Sciatic nerve (tissue), 2 donors: ENCODE measurements at regions not wholly inside any gene's neighbourhood (a gene's known extent, or its start where the extent isn't known, plus 50 kb on each side); places are given as distances from the start of the nearest gene placed in this dataset.

Source experiments
- ATAC-seq: fragments of 200-7000 bp; cut with Tn5 transposase; one replicate; pipeline ENCODE4 v1.9.1; 2020; ENCODE audit warnings: mild to moderate bottlenecking, moderate library complexity
- DNase-seq: peaks from one replicate; pipeline ENCODE4 v3.0.0-alpha.2; 2020; ENCODE audit warnings: low spot score
- intact Hi-C: fragments of 100-400 bp; cut with DNase I; formaldehyde crosslinking; loops from one replicate; pipeline ENCODE4 v1.14.2; 2022
- donor health status: DM: no; HTN: no; CAD: no.
- donor health status: DM: no; HTN: no; CAD: no.

DNA sequence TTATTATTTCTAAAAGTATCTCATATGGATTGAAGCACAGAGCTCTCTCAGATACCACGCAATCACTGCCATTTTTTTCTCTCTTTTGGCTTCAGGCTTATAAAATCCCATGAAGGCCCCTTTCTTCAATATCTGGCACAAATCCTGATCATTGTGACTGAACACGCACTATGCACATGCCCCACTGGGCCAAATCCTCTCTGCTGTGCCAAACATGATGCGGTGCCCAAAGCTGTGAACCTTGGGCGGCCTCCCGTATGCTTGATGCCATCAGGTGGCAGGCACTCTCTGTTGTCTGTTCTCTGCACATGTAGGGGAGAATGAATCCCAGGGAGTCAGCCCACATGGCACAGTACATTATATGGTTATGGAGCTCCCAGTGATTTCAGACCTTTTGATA is 375.0 kb upstream of the RGMB start:
- intact Hi-C loops: no loop called here
- ATAC-seq: peak; percentile 46
- DNase-seq: no peak

DNA sequence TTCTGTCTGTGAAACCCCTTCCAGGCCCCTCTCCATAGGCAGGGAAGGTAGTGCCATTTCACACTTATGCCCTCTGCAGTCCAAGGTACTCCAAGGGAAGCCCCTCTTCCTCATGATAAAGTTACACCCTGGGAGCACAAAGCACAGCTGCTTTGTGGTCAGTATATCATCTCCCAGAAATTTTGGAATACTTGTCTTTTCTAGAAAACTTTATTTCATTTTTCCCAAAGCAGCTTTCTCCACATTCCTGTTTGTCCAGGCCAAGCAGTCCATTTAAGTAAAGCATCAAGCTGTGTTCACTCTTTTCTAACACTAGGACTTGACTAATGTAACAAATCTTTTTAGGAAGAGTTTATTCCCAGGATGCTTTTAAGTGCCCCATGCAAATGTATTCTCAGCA is 371.8 kb upstream of the RGMB start:
- no peak for DNase-seq
- intact Hi-C loops: no loop called here
- ATAC-seq: no peak

DNA sequence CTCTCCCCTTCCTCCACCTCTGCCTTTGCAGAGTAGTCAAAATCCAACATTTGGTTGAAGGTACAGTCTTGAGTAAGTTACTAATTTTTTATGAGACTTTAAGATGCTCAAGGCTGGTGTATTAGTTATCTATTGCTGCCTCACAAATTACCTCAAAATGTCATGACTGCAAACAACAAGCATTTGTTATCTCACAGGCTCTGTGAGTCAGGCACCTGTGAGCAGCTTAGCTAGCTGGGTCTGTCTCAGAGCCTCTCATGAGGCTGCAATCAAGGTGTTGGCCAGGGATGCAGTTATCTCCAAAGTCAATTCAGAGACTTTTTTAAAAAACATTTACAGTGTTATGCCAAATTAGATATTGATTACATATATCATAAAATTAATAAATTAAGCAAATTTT is 371.3 kb upstream of the RGMB start:
- DNase-seq (no peak), ATAC-seq (no peak)
- intact Hi-C loops: no loop called here

DNA sequence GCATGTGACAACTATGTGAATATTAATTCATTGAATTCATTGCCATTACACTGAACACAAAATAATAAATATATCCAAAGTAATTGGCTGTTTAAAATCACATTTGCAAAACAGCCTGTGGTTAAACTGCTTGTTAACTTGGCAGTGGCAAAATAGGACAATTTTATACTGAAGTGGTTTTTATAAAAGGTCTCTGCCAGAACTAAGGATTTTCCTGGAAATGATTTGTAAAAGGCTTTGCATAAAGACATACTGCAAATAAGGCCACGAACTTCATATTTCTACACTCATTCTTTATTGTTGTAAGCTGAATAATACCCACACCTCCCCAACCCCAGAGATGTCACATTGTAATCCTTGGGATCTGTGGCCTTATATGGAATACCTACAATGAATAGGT is 370.3 kb upstream of the RGMB start:
- no peak for ATAC-seq
- no peak for DNase-seq
- intact Hi-C loops: no loop called here

DNA sequence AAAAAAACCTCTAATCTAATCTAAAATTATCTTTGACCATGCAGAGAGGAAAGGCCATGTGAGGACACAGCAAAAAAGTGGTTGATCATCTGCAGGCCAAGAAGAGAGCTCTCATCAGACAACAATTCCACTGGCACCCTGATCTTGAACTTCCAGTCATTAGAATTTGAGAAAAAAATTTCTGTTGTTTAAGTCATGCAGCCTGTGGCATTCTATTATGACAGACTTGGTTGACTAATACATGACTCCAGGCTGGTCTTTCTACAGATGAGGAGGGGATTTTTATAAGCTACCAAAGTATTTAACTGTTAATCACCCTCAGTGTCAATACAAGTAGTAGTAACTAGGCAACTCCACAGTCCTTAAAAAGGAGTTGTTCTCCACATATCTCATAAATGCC is 358.5 kb upstream of the RGMB start:
- no peak for DNase-seq
- intact Hi-C loops: no loop called here
- no peak for ATAC-seq

DNA sequence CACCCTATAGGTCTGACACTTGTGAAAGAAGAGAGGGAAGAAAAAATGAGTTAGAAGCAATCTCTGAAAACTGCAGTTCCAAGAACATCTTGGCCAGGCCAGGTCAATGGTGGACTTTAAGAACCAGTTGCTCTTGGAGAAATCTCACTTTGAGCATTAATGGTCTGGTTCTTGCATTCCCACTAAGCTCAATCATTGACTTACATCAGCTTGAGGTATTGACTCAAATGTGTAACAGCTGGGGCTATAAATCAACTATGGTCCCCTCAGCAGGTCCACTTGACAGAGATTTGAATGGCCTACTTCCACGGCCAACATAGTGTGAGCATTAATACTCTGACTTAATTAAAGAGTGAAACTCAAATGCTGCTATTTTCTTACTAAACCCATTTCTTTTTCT is 357.8 kb upstream of the RGMB start:
- intact Hi-C loops: no loop called here
- no peak for DNase-seq
- no peak for ATAC-seq

DNA sequence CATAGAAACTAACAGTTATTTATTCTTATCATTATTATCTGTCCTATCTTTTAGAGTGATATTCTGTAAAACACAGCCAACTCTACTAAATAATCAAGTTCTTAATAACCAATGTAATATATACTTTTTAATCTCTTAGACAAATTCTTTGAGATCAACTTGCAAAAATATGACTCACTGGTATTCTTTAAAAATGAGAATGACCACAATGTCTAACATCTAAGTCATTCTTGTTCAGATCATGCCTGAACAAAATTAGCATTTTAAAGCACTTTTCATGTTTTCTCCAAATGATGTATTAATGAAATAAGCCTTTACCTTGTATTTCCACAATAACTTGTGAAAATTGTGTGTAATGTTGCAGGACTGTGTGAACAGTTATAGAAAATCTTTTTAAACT is 356.9 kb upstream of the RGMB start:
- DNase-seq (no peak), ATAC-seq (no peak)
- intact Hi-C loops: no loop called here

DNA sequence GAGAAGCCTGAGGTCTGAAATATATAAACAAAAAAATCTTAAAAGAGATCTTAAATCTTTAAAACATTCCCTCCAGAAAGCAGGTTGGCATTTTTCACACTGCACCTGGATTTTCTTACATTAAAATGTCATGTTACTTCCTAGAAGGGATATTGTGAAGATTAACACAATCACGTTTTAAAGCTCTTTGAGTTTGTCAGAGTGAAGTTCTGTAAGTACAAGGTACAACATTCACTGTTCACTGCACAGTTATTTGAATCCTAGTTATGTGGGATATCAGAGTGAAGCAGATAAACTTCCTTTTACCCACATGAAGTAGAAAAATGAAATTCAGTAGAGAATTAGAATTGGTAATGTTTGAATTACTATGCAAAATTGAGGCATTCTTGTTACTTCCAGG is 353.6 kb upstream of the RGMB start:
- intact Hi-C loops: no loop called here
- no peak for ATAC-seq
- no peak for DNase-seq

DNA sequence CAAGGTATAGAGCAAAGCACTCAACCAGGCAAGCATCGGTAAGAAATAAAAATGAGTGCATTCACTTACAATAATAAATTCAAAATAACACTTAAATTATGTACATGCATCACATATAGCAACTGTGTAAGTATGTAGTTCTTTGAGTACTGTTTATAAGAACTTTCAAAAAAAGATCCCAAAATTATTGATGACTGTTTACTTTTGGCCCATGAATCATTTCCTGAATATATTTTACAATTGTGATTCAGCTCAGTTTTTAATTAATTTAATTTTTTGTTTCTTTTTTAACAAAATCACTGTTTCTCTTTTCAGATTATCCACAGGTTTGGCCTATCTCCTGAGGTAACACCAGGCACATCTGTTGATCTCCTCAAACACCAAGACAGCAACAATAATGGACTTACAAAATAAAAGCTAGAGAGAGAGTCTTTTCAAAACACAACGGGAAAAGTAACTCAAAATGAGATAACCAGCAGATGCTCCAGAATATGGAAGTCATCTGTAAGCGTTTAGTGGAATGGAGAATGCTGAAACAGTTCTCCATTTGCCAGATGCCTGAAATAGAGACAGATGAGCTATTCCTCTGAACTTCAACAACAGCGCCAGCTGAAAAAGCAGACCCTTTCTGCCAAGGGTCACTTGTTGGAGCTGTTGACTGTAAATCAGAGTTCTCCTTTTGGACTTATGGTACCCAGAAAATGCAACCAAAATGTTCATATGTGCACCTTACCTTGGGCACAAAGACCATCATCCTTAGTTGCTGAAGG is 348.6 kb upstream of the RGMB start:
- no peak for DNase-seq
- ATAC-seq: peak; percentile 94
- intact Hi-C loops: no loop called here

DNA sequence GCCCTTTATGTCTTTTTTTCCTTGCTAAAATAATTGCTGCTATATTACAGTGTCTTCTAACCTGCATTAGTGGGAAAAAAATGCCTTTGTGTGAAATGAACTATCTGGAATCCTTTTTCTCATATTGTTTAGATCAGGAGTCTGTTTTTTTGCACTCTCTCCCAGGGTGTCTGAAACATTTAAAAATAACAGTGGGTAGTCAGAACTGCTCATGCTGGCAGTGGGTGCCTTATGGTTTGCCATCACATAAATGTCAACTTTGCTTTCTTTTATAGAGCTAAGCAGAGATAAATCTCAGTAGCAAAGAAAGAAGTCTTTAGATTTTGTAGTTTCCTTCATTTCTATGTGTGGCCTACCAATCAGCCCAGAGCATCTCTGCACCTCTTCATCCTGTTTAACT is 347.8 kb upstream of the RGMB start:
- intact Hi-C loops: no loop called here
- ATAC-seq (no peak), DNase-seq (no peak)

DNA sequence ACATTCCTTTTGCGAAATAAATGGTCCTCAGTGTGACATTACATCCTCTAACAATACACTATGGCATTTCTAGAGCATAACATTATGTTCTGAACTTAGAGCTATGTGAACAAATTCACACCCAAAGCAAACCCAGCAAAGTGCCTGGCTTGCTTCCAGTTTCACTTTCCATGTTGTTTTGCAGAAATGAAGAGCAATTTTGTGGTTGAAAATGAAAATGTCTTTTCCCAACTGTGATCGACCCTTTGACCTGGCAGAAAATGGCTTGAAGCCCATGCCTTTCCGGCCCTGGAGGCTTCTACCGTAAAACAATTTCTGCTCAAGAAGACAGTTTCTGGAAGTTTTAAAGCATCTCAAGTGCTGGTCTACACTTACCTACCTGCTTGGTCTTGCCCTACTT is 344.7 kb upstream of the RGMB start:
- intact Hi-C loops: no loop called here
- DNase-seq (peak; percentile 74), ATAC-seq (peak; percentile 79)

DNA sequence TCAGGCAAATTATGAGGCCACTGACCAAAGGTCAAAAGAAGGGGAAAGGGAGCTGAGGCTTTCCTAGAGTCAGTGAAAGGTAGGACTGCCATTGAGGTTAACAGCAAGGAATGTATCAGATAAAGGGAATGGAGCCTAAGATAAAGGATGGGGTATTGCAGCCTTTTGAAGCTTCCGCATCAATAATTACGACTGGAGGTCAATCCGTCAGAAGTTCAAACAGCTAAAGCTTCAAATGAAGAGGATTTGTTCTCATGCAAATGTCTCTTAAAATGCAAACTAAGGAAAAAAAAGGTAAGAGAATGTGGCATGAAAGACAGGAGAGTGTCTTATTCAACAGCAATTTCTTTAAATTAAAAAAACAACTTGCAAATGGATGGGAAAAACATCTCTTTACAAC is 341.1 kb upstream of the RGMB start:
- no peak for DNase-seq
- intact Hi-C loops: no loop called here
- ATAC-seq: no peak

DNA sequence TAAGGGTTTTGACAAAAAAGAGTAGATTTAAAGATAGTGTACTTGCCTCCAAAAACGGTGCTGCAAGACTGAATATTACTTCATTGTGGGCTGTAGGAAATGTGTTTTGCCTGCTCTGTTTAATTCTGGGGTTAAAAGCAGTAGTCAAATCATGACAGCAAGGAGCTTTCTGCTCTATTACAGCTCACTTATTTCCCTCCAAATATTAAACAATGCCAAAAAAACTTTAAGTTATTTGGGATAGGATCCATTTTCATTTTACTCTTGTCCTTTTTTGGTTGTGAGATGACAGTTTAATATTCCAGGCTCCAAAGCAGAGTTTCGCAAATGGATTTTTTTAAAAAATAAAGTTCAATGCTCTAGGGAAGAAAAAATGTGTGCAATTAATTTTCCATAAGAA is 340.4 kb upstream of the RGMB start:
- DNase-seq: no peak
- peak; percentile 53 for ATAC-seq
- intact Hi-C loops: no loop called here

DNA sequence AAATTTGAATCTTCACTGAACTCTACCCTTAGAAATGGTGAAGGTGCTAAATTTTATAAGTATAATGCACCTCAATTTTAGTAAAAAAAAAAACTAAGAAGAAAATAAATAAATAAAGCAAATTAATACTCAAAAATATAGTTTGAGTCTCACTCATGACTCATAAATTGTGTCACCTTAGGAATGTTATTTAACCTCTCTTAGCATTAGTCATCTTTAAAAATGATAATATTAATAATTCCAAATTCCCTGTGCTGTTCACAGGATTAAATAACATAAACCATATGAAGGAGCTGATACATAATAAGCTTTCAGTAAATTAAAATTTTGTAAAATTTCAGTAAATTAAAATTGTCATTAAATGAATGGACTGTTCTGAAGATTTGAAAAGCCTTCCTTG is 339.8 kb upstream of the RGMB start:
- intact Hi-C loops: no loop called here
- DNase-seq (no peak), ATAC-seq (no peak)

DNA sequence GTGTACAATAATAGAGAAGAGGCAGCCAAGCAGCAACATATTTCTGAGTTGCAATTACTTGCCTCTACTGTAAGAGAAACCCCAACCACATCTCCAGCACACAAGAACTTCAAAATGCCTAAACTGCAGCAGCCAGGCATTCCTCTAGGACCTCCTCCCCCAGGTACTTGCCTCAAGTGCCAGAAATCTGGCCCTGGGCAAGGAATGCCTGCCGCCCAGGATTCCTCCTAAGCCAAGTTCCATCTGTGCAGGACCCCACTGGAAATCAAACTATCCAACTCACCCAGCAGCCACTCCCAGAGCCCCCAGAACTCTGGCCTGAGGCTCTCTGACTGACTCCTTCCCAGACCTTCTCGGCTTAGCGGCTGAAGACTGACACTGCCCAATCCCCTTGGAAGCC is 336.8 kb upstream of the RGMB start:
- ATAC-seq (no peak), DNase-seq (no peak)
- intact Hi-C loops: no loop called here

DNA sequence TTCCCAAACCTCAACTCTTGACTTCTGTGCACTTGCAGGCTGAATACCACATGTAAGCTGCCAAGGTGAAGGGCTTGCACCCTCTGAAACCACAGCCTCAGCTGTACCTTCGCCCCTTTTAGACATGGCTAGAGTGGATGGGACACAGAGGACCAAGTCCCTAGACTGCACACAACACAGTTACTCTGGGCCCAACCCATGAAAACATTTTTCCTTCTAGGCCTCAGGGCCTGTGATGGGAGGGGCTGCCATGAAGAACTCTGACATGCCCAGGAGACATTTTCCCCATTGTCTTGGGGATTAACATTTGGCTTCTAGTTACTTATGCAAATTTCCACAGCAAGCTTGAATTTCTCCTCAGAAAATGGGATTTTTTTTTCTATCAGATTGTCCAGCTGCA is 331.0 kb upstream of the RGMB start:
- intact Hi-C loops: no loop called here
- DNase-seq: no peak
- ATAC-seq: no peak

DNA sequence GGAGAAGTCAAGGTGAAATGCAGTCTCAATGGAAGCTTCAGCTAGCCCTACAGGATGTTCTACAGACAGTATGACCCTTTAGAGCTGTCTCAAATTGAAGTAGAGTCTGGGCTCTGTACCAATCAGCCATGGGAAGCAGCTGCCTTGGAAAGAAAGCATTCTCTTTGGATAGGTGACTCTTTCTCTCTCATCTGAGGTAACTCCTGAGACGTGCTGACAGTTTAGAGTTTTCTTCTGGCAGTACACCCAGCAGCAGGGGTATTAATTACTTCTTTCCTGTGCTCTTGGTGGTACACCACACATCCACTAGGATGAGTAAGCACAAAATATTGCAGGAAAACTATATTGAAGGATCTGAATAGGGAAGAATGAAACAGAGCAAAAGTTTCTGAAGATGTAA is 329.6 kb upstream of the RGMB start:
- intact Hi-C loops: no loop called here
- ATAC-seq (no peak), DNase-seq (no peak)

DNA sequence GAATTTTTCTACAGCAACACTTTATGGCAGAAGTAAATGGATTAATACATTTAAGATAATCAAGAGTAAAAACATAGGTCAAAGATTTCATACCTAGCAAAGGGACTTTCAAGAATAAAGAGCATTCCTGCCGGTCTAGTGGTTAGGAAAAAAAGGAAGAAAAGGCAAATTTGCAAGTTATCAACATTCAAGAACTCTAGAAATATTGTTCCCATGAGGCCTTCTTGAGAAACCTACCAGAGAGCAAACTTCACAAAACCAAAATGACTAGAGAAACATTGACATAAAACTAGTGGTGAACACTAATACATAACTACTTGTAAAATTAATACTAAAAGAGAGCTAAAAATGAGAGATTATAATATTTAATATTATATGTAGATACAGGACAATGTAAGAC is 320.2 kb upstream of the RGMB start:
- ATAC-seq (peak; percentile 65), DNase-seq (no peak)
- intact Hi-C loops: no loop called here

DNA sequence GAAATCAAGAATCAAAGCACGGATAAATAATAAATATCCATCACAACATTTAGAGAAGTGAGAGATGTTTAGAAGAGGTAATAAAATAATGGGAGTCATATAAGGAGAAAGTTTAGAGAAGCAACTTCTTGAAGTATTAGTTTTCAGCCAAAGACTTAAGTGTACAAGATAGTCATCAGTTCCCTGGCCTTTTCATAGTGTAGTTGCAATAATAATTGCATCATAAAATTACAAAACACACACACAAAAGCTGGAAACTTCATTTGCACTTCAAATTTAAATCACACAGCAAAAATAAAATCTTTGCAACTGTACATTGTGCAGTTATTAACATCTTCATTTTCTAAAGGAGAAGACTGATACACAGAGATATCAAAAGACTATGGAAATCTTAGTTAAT is 319.1 kb upstream of the RGMB start:
- intact Hi-C loops: no loop called here
- DNase-seq (no peak), ATAC-seq (peak; percentile 62)

DNA sequence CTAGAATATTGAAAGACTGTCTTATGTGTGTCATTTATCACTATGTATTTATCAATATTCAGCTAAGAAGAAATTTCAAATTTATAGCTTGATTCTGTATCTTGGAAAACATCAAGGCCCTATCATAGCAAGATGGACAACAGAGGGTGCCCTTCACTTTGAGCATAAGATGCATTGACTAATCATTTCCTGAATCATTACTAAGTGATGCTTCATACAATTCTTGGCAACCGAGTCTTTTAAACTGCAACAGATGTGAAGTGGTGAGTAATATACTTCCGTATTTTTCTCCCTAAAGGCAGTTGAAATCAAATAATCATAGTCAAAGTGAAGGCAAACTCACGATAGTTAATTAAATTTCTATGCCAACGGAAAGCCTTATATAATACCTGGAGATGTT is 318.6 kb upstream of the RGMB start:
- intact Hi-C loops: no loop called here
- ATAC-seq (peak; percentile 88), DNase-seq (no peak)

DNA sequence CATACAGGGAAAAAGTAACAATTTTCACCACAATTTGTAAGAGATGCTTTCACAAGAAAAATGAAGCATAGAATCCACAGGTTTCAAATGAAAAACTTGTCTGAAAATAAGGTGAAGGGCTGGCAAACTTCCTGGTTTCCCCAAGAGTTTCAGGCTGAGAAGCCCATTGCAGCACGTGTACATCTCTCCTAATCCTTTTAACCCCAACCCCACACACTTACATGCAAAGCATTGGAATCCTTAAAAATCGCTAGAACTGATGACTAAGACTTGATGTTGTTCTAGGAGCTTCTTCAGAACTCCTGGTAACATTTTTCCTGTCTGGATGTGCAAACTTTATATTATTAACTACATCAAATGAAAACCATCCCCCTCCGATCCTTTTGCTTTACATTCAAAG is 317.8 kb upstream of the RGMB start:
- ATAC-seq (no peak), DNase-seq (no peak)
- intact Hi-C loops: no loop called here

DNA sequence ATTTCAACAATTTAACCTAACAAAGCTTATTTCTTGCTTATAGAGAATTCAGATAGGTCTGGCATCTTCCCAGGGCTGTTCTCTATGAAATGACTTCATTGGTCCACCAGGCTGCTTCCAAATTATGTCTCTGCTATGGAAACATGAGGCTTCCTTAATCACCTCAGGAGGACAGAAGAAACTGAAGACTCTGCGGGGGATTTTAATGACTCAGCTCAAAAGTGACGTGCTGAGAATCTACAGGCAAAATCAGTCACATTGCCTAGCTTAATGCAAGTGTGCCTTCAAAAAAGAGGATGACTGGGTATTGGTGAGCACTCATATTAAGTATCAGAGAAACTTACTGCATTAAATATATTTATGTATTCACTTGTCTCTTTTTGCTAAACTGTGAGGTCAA is 315.5 kb upstream of the RGMB start:
- DNase-seq: no peak
- intact Hi-C loops: no loop called here

More for the DNA sequence above, 315.5 kb upstream of the RGMB start:
- no peak for ATAC-seq
